CD4-positive, alpha-beta T cell treated with Interleukin-10 for 1 hour (primary cell): ENCODE measurements at regions not wholly inside any gene's neighbourhood (a gene's known extent, or its start where the extent isn't known, plus 50 kb on each side); places are given as distances from the start of the nearest gene placed in this dataset.
"Not testable (repeated sequence)": the region's sequence is repeated elsewhere in the genome, so short reads cannot be mapped to it uniquely, and the experiment has no call there.

Experiments used
- DNase-seq: peaks from one replicate; pipeline ENCODE4 v3.0.0-alpha.2; 2020

DNA sequence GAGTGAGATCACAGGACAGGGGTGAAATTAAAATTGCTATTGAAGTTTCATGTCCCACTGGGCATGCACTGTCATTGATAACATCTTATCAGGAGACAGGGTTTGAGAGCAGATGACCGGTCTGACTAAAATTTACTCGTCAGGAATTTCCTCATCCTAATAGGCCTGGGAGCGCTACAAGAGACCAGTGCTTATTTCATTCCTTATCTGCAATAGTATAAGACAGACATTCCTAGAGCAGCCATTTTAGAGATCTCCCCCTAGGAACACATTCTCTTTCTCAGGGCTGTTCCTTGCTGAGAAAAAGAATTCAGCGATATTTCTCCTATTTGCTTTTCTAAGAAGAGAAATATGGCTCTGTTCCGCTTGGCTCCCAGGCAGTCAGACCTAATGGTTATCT, 181.4 kb upstream of the ETV3 start:
- DNase-seq = no peak

GRCh38 chr1:157317229-157317628, 179.0 kb upstream of the ETV3 start:
- not testable (repeated sequence) for DNase-seq

GRCh38 chr1:157315544-157315943, 177.3 kb upstream of the ETV3 start:
- no peak for DNase-seq

- no peak for DNase-seq
Observed at GRCh38 chr1:157314408-157314807, 176.2 kb upstream of the ETV3 start.

DNA sequence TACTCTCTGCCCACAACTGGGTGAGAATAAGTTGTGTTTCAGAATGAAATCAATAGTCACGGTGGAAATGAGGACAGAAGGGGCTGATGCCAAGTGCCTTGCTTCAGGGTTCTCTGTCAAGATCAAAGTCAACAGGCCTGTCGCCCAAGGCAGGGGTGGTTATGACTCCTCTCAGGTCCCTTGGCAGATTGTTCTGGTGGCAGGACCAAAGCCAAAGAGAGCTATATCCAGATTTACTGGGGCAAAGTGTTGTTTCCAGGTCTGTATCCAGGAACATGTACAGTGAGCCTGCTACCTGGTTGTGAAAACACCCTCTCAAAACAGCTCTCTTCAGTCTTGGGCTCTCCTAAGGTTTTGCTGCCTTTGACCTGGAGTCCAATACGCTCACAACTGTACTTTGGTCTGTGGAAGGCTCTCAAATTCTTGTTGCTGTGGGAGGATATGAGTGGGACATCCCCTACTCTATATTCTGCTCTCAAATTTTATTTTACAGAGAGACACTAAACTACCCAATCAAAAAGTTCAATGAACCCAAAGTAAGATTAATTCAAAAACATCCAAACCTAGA, 175.1 kb upstream of the ETV3 start:
- DNase-seq = no peak

DNA sequence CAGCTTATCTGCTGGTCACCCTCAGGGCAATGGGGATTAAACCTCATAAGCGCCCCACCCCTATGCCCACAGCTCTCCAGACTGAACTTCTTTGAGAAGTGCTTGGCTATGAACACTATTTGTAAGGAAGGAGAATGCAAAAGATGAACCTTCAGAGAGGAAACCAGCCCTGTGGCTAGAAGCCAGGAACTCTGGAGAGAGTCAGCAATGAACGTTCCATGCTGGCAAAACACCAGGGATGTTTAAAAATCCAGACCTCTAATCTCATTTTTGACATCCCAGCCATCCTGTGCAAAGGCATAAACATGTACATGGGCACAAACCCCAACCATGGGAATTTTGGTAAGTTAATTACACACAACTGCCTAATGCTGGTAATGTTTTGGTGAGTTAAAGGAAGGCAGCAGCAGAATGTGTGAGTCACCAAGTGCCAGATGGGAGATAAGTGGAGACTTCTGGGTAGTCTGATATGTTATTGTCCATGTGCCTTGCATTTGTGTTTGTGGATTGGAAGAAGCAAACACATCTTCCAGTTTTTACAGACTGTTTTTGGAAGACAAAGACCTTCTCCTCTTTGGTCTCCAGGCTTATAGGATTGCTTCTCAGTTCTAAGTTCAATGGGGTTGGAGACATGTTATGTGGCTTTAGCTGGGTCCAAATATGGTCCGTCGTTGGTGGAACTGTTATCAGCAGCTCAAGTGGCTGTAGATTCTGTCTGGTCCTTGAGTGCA, 174.1 kb upstream of the ETV3 start:
- DNase-seq = no peak

GRCh38 chr1:157311730-157312081, 173.5 kb upstream of the ETV3 start:
- DNase-seq = no peak

- DNase-seq = not testable (repeated sequence)
Observed at GRCh38 chr1:157310805-157311729, 172.9 kb upstream of the ETV3 start.

- no peak for DNase-seq
Observed at GRCh38 chr1:157310401-157310800, 172.2 kb upstream of the ETV3 start.

- DNase-seq = no peak
Observed at GRCh38 chr1:157307491-157307890, 169.3 kb upstream of the ETV3 start.

GRCh38 chr1:157306896-157307295, 168.7 kb upstream of the ETV3 start:
- no peak for DNase-seq

GRCh38 chr1:157304271-157304670, 166.1 kb upstream of the ETV3 start:
- no peak for DNase-seq

- no peak for DNase-seq
Observed at GRCh38 chr1:157302724-157303123, 164.5 kb upstream of the ETV3 start.

- no peak for DNase-seq
Observed at GRCh38 chr1:157302199-157302497, 164.0 kb upstream of the ETV3 start.

GRCh38 chr1:157301477-157302198, 163.4 kb upstream of the ETV3 start:
- no peak for DNase-seq

DNA sequence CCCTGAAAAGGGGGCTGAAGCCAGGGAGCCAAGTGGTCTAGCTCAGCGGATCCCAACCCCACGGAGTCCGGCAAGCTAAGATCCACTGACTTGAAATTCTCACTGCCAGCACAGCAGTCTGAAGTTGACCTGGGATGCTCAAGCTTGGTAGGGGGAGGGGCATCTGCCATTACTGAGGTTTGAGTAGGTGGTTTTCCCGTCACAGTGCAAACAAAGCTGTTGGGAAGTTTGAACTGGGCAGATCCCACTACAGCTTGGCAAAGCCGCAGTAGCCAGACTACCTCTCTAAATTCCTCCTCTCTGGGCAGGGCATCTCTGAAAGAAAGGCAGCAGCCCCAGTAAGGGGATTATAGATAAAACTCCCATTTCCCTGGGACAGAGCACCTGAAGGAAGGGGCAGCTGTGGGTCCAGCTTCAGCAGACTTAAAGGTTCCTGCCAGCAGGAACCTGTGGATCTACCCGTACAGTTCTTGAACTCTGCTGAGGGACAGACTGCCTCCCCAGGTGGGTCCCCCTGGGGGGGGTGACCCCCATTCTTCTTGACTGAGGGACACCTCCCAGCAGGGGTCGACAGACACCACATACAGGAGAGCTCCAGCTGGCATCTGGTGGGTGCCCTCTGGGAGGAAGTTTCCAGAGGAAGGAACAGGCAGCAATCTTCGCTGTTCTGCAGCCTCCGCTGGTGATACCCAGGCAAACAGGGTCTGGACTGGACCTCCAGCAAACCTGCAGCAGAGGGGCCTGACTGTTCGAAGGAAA, 156.4 kb upstream of the ETV3 start:
- not testable (repeated sequence) for DNase-seq

- DNase-seq = no peak
Observed at GRCh38 chr1:157292809-157293564, 154.8 kb upstream of the ETV3 start.

DNA sequence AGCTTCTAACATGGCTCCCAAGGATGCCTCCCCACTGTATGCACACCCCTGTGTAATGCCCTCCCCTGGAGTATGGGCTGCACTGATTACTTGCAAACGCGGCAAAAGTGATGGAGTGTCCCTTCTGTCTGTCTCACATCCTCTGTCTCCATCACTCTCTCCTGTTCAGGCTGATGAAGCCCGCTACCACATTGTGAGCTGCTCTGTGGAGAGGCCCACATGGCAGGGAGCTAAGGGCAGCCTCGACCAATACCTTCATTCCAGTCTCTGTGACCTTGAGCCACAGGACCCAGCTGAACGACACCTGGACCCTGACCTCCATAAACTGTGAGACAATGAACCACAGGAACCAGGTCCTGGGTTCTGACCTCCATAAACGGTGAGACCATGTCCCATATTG, 154.1 kb upstream of the ETV3 start:
- DNase-seq = no peak

DNA sequence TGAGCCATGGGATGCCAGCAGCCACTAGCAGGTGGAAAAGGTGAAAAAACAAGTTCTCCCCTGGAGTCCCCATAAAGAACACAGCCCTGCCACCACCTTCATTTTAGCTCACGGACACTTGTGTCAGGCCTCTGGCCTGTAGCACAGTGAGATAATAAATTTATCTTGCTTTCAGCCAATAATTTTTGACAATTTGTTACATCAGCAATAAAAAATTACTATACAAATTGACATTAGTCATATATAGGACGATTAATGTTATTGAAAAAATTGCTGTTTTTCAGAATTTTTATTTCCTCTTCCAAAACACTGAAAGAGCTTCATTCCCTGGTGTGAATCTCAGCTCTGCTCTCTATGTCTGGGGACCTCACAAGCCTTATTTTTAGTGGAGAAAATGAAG, 152.9 kb upstream of the ETV3 start:
- DNase-seq = no peak

DNA sequence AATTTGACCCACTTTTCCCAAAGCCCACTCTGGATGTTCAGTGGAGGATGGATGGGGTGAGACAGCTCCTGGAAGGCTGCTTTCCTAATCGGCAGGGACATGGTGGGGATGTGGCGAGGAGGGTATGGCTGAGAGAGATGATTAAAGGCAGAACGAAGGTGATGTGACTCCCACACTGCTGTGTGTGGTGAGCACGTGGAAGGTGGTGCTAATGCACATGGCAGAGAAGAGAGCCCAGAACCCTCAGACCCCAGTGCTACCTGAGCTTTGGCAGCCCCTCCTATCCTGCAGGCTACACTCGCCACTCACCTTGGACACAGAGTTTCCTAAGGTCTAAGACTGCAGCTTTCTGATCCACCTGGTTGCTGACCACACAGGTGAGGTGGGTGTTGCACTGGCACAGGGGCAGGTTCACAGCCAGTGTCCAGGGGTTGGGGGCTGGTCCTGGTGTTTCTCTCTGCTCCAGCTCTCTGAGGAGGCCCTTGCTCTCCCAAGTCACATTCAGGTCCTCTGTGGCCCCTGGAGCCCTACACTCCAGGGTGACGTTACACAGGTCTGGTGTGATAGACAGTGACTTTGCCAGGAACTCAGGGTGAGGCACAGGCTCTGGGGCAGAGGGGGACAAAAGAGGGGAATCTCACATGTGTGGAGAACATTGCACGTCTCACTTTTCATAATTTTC, 151.4 kb upstream of the ETV3 start:
- DNase-seq = no peak

- DNase-seq = no peak
Observed at GRCh38 chr1:157288996-157289395, 150.8 kb upstream of the ETV3 start.
